ENCODE measurements at regions not wholly inside any gene's neighbourhood (a gene's known extent, or its start where the extent isn't known, plus 50 kb on each side); places are given as distances from the start of the nearest gene placed in this dataset.
A peak's percentile ranks its signal among the peaks of the same experiment; 100 is the strongest.
"Not testable (repeated sequence)": the region's sequence is repeated elsewhere in the genome, so short reads cannot be mapped to it uniquely, and the experiment has no call there.

DNA sequence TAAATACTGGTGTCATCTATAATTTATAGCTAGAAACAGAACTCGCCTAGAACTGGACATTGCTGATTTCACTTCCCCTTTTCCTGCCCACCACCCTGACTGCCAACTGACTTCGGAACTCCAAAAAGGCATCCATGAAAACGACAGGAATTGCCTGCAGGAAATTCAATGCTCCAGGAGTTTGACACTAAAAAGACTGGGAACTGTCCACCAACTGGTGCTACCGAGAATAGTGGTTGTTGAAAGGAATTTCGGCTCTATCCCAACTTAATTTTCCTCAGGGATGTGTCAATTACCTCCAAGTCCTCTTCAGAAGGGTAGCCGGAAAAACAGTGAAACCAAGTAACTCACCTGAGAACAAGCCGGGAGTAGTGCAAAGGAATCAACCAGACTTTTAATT lies 440.0 kb downstream of the PRELID2 start:
- not testable (repeated sequence) for DNase-seq (ENCODE audit: low read depth in 4 of 4, low spot score in 2 of 4)

DNA sequence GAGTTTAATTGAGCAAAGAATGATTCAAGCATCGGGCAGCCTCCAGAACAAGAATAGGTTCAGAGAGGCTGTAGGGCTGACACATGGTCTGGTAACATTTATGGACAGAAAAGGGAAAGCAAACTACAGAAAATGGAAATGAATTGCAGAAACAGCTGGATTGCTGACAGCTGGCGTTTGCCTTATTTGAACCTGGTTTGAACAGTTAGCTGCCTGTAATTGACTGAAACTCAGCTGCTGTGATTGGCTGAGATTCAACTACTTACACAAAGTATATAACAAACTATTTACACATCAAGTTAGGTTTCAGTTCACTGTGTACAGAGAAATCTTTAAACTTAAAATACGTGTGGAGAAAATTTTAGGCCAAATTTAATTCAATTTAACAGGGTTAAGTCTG lies 441.7 kb downstream of the PRELID2 start:
- no peak for DNase-seq (ENCODE audit: low read depth in 4 of 4, low spot score in 2 of 4)

DNA sequence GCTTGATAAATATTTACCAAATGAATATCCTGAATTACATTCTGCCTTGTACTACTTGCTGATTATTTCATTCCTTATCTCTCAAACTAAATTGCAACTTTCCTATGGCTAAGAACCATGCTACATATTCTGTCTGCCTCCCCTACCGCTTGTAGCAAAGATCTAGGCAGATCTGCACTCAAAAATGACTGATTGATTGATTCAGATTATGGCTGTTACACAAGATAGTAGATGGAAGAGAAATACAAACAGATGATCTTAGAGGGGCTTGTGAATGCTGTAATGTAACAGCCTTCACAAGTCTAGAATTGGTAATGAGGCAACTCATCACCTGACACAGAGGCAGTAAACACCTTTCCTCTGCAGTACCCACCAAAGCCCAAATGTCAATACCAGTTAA lies 446.1 kb downstream of the PRELID2 start:
- no peak for DNase-seq (ENCODE audit: low read depth in 4 of 4, low spot score in 2 of 4)

DNA sequence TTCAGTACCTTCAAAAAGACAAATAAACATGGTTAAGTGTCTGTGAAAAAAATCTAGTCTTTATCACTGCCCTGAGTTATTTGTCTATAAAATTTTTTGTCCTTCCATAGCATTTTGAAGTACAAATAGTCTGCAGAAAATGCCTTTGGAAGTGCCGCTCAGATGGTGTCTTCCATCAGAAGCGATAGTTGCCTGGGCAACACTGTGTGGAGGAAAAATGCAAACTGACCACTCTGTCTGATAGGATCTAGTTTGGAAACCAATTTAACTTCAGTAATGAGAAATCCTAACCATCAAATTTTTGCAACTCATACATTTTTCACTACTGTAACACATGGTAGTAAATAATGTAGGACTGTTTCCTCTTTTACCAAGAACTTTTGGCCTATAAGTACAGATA lies 449.9 kb downstream of the PRELID2 start:
- no peak for DNase-seq (ENCODE audit: low read depth in 4 of 4, low spot score in 2 of 4)

DNA sequence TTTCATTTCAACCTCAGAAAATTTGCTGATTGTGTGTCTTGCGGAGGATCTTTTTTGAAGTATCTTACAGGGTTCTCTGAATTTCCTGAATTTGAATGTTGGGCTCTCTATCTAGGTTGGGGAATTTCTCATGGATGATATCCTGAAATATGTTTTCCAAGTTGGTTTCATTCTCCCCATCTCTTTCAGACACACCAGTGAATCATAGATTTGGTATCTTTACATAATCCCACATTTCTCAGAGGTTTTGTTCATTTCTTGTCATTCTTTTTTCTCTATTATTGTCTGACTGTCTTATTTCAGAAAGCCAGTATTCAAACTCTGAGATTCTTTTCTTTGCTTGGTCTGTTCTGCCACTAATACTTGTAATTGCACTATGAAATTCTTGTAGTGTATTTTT lies 456.9 kb downstream of the PRELID2 start:
- DNase-seq (ENCODE audit: low read depth in 4 of 4, low spot score in 2 of 4), result no peak

DNA sequence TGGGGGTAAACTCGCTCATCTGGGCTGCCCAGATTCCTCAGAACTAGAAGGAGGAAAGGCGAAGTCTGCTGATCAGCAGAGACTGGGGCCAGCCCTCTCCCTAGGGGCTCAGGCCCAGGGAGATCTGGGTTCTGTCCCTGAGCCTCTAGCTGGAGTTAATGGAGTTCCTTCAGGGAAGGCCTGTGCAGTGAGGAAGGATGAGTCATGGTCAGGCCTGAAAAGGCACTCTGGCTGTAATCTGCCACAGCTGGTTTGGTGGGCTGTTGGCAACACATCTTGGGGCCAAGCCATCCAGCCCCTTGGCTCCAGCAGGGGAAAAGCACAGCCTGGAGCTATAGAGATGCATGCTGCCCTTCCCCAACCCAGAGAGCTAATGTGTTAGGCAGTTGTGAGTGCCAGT lies 459.6 kb downstream of the PRELID2 start:
- no peak for DNase-seq (ENCODE audit: low read depth in 4 of 4, low spot score in 2 of 4)

DNA sequence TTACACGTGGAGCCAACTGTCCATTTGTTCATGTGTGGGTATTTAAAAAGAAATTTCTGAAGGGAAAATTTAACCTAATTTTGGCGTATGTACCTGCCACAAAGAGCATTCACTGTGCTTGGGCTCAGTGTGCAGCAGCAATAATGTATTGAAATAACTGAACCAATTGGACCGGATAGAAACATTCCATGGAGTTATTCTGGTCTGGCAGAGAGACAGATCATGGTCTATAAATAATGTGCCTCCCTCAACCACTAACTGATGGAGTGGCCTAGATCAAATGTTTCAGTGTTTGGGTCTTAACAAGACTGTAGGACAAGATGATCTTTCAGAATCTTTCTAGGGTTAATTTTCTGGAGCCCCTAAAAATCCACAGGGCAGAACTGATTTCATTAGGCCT lies 469.7 kb downstream of the PRELID2 start:
- no peak for DNase-seq (ENCODE audit: low read depth in 4 of 4, low spot score in 2 of 4)

DNA sequence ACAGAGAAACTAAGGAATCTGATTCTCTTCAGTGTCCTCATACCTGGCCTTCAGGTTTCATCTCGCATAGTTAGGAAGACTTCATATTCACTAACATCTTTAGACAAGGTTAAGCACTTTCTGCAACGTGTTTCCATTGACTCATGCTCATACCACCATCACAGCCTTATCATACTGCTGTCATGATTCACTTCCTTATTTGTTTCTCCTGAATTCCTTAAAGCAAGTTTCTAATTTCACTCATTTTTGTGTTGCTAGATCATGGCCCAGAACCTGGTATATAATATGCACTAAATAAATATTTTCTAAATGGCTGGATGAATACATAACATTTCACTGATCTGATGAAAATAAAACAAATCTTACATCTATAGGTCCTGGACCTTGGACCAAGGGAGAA lies 472.9 kb downstream of the PRELID2 start:
- no peak for DNase-seq (ENCODE audit: low read depth in 4 of 4, low spot score in 2 of 4)

DNA sequence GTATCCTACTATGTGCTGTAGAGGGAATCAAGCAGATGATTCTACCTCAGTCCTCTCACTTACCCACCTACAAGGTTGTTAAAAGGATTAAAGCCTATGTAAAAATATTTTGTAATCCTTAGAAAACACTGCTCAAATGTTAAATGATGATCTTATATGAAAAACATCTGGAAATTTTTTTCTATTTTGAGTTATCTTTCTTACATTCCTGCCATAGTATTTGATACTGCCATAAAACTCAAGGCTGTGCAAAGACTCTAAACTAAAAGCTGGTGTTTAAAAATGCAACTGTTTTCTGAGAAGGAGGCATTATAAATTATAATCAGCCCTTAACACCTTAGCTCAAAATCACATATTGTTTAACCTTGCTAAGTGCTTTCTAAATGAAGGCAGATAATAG lies 474.2 kb downstream of the PRELID2 start:
- DNase-seq (ENCODE audit: low read depth in 4 of 4, low spot score in 2 of 4), result no peak

DNA sequence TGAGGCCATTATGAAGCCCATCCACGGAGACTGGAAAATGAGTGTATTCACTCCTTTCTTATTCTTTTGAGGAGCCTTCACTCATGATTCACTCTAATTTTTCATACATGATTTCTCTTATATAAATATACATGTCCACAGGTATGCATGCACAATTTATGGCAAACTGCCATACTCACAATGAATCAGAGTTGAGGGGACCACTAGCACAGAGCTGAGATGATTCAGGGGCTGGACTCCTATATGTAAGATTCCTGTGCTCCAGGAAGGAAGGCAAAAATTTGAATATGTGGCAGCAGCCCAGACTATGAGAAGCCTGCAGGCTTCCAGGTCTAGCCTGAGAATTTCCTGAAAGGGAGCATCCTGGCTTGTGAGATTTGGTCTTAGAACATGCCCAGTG lies 484.6 kb downstream of the PRELID2 start:
- no peak for DNase-seq (ENCODE audit: low read depth in 4 of 4, low spot score in 2 of 4)

DNA sequence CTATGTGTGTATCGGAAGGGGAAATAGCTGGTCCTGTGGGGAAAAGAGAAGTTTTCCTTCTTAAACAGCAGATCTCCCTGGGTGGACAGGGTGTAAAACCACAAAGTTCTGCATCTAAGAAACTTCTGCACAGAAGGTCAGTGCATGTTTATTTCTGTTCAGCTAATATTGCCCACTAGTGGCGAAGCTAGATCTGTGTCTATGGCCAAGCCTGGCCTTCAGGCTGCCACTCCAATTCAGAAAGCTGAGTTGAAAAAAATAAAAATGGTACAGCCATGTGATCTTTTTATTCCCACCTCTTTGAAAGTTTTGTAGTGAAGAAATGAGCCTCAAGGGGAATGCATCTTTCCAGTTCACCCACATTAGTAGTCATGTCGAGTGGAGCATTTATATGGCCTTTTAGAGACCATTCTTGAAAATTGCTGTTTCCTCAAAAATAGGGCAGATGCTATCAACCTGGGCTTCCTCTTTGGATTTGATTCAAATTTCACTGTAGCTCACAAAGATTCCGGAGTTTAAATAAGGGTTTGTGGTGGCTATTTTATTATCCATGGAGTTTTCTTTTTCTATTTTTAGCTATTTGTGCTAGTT lies 488.0 kb downstream of the PRELID2 start:
- DNase-seq (ENCODE audit: low read depth in 4 of 4, low spot score in 2 of 4), result peak in 2 of 4 donors; percentile 6 to 10

DNA sequence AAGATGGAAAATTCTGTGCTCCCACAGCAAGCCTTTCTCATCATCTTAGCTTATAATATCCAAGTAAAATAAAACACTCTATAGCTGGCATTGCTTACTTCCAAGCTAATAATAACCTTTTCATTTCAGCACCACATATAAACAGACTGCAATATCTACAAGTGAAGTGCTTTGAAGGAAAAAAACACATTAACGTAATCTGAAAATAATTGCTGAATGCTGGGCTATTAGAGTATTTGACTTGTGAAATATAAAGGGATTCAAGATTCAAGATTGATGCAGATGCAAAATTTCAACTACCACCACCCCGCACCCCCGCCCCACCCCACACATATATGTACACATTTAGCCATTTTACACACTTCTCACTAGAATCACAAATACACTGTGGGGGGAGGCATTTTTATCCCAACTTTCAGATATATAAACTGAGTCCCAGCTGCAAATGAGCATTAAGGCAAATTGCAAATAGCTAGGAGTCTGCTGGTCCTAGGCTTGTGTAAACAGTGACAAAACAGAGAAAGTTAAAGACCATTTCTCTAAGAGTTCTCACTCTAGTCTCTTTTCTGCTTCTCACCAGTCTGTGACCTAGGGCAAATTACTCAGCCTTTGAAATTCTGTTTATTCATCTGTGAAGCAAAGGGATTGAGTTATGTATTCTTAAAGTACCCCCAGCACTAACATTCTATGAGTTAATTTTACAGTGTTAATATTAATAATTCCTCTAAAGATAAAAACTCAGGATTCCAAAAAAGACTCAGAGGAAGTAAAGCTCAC lies 489.4 kb downstream of the PRELID2 start:
- DNase-seq (ENCODE audit: low read depth in 4 of 4, low spot score in 2 of 4), result no peak

DNA sequence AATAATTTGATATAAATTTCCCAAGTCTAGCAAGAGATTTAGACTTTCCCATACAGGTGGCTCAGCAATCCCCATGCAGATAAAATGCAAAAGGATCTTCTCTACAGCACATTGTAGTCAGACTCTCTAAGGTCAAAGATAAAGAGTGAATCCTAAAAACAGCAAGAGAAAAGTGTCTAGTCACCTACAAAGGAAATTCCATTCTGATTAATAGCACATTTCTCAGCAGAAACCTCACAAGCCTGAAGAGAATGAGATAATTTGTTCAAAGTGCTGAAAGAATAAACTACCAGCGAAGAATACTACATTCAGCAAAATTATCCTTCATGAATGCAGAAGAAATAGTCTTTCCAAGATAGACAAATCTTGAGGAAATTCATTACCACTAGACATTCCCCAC lies 493.3 kb downstream of the PRELID2 start:
- no peak for DNase-seq (ENCODE audit: low read depth in 4 of 4, low spot score in 2 of 4)

DNA sequence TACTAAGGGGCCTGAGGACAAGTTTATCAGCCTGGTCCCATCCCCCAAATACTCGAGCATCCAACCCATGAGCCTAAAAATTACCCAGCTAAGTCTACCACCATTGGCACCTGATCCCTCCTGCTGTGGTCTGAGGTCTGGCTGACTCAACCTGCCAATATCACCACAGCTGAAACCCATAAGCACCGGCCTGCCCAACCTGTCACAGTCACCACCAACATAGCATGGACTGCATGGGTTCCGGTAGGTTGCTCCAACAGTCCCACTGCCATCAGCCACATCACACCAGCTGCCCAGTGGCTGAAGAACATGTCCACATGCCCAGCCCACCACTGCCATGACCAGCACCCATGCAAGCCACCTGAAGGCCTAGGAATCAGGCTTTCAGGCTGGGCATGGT lies 495.0 kb downstream of the PRELID2 start:
- DNase-seq (ENCODE audit: low read depth in 4 of 4, low spot score in 2 of 4), result no peak

DNA sequence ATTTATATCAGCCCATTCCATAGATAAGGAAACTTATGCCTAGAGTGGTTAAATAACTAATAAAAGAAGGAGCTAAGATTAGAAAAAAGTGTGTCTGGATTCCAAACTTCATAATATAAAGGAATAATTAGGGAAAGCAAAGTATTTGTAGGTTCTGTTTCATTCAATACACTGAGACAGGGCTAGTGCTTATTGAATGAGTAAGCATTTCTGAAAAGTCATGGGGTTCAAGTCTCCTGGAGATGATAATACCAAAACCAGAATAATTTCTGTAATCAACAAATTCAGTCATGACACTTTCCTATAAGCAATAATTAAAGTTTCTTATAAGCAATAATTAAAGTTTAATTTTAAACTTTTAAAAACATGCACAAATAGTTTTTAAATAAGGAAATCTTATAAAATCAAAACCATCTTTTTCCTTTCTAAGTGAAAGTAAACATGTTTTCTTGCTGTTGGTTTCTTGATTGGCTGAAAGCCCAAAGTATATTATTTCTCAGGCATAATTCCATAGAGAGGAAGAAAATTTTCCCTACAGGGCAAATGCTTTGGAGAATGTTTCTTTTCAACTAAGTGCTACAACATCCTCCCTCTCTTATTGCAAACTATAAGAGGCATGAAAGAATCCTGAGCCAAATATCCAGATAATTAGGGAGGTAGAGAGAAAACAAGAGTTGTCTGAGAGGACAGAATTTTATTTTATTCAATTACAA lies 510.2 kb downstream of the PRELID2 start:
- DNase-seq (ENCODE audit: low read depth in 4 of 4, low spot score in 2 of 4), result no peak

DNA sequence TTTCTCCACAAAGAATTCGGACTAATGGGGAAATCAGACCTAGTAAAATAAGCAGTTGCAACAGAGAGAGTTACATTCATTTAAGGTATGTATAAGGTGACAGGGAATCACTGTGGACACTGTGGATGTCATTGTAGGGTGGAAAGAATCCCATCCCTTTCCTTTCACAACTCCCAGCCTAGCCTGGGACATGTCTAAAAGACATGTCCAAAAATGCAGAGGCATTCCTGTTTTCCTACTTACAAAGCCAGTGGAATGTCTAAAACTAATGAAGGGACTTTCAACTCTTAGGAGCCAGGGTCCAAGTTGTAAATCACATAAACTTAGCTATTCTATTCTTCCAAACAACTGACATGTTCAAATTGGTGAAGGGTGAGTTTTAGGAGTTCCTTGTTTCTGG lies 511.0 kb downstream of the PRELID2 start:
- no peak for DNase-seq (ENCODE audit: low read depth in 4 of 4, low spot score in 2 of 4)

DNA sequence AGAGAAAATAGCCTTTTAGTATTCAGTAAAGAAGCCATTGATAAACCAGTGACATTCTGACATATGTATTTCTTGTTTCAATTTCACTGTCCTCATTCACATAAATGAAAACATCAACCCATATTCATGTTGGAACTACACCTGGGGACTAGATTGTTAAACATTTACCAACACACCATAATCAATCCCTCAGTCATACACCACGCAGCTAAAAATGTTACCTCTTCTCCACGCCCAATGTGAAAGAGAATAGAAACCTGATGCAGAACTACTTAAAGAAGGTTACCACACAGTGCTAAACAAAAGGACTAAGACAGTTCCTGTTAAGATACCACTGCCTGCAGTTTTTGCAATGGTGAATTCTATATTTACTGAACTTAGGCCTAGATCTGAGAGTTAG lies 518.9 kb downstream of the PRELID2 start:
- DNase-seq (ENCODE audit: low read depth in 4 of 4, low spot score in 2 of 4), result no peak

DNA sequence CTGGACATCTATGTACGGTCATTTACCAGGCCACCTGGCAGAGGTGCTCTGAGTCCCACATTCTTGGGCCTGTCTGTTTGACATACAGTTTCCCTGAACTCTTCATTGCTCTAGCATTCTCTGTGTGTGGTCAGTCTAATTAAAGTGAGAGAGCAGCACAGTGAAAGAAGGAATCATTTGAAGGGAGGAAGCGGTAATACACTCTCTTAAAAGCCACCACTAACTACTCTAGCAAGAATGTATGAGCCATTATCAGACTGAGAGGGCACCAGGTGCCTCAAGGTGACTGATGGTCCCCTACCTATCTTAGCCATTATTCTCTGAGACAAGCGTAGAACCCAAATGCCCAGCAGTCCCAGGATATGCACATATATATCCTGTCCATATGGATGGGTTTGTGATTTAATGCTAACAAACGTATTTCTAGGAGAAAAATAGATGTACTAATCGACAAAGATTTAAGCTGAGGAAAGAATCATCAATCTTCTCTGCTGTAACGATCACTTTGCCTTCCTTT lies 527.2 kb downstream of the PRELID2 start:
- no peak for DNase-seq (ENCODE audit: low read depth in 4 of 4, low spot score in 2 of 4)

DNA sequence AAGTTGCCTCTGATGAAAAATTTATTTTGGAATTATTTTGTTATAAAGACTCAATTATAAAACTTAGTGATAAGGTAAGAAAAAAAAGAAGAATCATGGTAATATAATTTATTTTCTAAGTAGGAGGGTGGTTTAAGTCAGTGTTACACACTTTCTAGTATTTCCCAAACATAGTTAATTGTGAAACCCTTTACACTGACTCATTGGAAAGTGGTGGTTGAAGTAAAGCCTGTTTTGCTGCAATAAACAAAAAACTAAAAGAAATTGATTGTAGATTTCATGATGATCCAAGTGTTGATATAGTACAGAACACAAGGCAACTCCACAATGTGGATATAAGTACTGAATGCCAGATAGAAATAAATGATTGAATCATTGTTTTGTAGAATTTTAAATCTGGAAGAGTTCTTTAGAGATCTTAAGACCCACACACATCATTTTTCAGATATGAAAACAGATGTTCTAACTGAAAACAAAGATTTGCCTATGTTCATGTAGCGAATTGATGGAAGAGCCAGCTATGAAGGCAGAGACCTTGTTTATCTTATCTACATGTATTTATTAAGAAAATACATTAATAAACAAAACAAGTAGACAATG lies 539.8 kb downstream of the PRELID2 start:
- no peak for DNase-seq (ENCODE audit: low read depth in 4 of 4, low spot score in 2 of 4)

DNA sequence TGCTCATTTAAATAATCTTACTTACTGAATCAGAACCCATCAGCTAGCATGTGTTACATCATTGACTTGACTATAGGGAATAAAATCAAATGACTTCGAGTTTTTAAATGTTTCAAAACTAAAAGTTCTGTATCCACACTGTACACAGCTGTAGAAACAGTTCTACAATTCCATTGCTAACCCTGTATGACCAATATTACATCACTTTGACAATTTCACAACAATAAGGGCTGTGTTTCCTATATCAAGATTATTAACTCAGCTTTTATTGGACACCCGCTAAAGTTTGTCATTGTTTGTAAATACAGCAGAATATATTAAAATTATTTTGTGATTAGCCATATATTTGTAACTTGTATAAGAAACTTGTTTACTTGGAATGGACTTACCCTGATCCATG lies 540.8 kb downstream of the PRELID2 start:
- DNase-seq (ENCODE audit: low read depth in 4 of 4, low spot score in 2 of 4), result no peak

DNA sequence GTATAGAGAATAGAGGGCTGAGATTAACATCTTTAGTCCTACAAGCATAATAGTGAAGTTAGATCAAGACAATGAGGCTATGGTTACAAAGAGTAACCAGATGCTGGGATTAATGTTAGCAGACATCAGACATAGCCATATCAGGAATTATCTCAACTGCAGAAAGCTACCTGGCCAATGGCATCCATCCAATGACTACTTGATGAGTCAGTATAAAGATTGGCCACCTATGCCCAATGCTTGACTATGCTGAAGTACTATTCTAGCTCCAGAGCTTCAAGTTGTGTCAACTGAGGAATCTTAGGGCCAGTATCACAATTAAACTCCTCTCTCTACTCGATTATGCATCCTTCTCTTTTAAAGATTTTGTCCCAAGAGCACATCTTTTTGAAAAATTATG lies 541.4 kb downstream of the PRELID2 start:
- DNase-seq (ENCODE audit: low read depth in 4 of 4, low spot score in 2 of 4), result no peak
